GM23338 (cell line): ENCODE measurements at regions not wholly inside any gene's neighbourhood (a gene's known extent, or its start where the extent isn't known, plus 50 kb on each side); places are given as distances from the start of the nearest gene placed in this dataset.

Experiments
- CREB1 ChIP-seq: fragments of 250-450 bp; sonication (Bioruptor Pico); IDR thresholded peaks from 2 replicates; pipeline ENCODE4 v1.5.0; 2020; ENCODE audit warnings: low read depth, mild to moderate bottlenecking, moderate library complexity
- CTCF ChIP-seq, 2 experiments: fragments of 200-600 bp in 1 of 2; sonication (generic) in 1 of 2; conservative IDR thresholded peaks; 2 replicates each; pipeline versions ENCODE4 v1.5.1 to v1.6.1; 2016 to 2017; ENCODE audit warnings: antibody characterized with exemption in 2 of 2, low read depth in 2 of 2, mild to moderate bottlenecking in 2 of 2, moderate library complexity in 1 of 2
- ETS1 ChIP-seq: IDR thresholded peaks from 2 replicates; pipeline ENCODE4 v1.6.1; 2016; ENCODE audit warnings: antibody characterized with exemption
- EZH2 ChIP-seq: fragments of 200-600 bp; sonication (generic); IDR thresholded peaks from one replicate; pipeline ENCODE4 v1.8.0; 2017; ENCODE audit warnings: antibody characterized with exemption, mild to moderate bottlenecking, low read depth; ENCODE audit not compliant: unreplicated experiment
- EZH2phosphoT487 ChIP-seq: fragments of 200-600 bp; sonication (generic); IDR thresholded peaks from one replicate; pipeline ENCODE4 v1.8.1; 2018; ENCODE audit warnings: antibody characterized with exemption; ENCODE audit not compliant: unreplicated experiment
- JUNB ChIP-seq: IDR thresholded peaks from one replicate; pipeline ENCODE4 v1.6.1; 2016; ENCODE audit warnings: antibody characterized with exemption; ENCODE audit not compliant: unreplicated experiment
- NANOG ChIP-seq: IDR thresholded peaks from 2 replicates; pipeline ENCODE4 v1.6.1; 2016; ENCODE audit warnings: antibody characterized with exemption, borderline replicate concordance
- POLR2AphosphoS5 ChIP-seq: IDR thresholded peaks from 2 replicates; pipeline ENCODE4 v1.6.1; 2016; ENCODE audit warnings: antibody characterized with exemption, low read depth
- REST ChIP-seq: IDR thresholded peaks from one replicate; pipeline ENCODE4 v1.6.1; 2018; ENCODE audit warnings: antibody characterized with exemption; ENCODE audit not compliant: unreplicated experiment
- STAT1 ChIP-seq: IDR thresholded peaks from one replicate; pipeline ENCODE4 v1.6.1; 2016; ENCODE audit warnings: antibody characterized with exemption; ENCODE audit not compliant: unreplicated experiment
- ZNF331 ChIP-seq: fragments of 250-450 bp; sonication (Bioruptor Pico); IDR thresholded peaks from 2 replicates; pipeline ENCODE4 v1.5.0; 2020; ENCODE audit warnings: low read depth, mild to moderate bottlenecking, moderate library complexity

- TF ChIP-seq CTCF (conservative IDR thresholded peaks at IDR 0.05; ENCODE audit: low read depth in 2 of 2) (no peak), REST (no peak), EZH2phosphoT487 (no peak), JUNB (no peak), CREB1 (CRISPR knock-in tag) (no peak), EZH2 (no peak), POLR2AphosphoS5 (no peak), ZNF331 (no peak), STAT1 (no peak), ETS1 (no peak), NANOG (no peak)
Observed at GRCh38 chr2:61750624-61751023, 103.2 kb downstream of the FAM161A start.
